ENCODE measurements at regions not wholly inside any gene's neighbourhood (a gene's known extent, or its start where the extent isn't known, plus 50 kb on each side); places are given as distances from the start of the nearest gene placed in this dataset.

GRCh38 chr12:29024117-29024516, 125.0 kb upstream of the FAR2 start:
- TF ChIP-seq, protein P1, sequence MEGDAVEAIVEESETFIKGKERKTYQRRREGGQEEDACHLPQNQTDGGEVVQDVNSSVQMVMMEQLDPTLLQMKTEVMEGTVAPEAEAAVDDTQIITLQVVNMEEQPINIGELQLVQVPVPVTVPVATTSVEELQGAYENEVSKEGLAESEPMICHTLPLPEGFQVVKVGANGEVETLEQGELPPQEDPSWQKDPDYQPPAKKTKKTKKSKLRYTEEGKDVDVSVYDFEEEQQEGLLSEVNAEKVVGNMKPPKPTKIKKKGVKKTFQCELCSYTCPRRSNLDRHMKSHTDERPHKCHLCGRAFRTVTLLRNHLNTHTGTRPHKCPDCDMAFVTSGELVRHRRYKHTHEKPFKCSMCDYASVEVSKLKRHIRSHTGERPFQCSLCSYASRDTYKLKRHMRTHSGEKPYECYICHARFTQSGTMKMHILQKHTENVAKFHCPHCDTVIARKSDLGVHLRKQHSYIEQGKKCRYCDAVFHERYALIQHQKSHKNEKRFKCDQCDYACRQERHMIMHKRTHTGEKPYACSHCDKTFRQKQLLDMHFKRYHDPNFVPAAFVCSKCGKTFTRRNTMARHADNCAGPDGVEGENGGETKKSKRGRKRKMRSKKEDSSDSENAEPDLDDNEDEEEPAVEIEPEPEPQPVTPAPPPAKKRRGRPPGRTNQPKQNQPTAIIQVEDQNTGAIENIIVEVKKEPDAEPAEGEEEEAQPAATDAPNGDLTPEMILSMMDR (IDR thresholded peaks at IDR 0.05 in 8 of 11, conservative IDR thresholded peaks at IDR 0.05 in 3 of 11), result no peak
- TF ChIP-seq POLR2A (IDR thresholded peaks at IDR 0.05), result no peak

Measured in spleen (tissue), 7 donors.